GM18505 (cell line): ENCODE measurements at regions not wholly inside any gene's neighbourhood (a gene's known extent, or its start where the extent isn't known, plus 50 kb on each side); places are given as distances from the start of the nearest gene placed in this dataset.
"Not testable (repeated sequence)": the region's sequence is repeated elsewhere in the genome, so short reads cannot be mapped to it uniquely, and the experiment has no call there.

Source experiments
- ATAC-seq: cut with Tn5 transposase; IDR thresholded peaks from one replicate; pipeline ENCODE4 v1.9.1; 2021; ENCODE audit not compliant: unreplicated experiment
- POLR2A ChIP-seq: IDR thresholded peaks from 4 replicates; pipeline ENCODE4 v1.6.1; 2011; ENCODE audit warnings: borderline replicate concordance; ENCODE audit not compliant: insufficient read depth, insufficient read length; ENCODE audit errors: extremely low read depth

GRCh38 chr20:48398506-48399449 is 429.0 kb downstream of the PREX1 start:
- no peak for TF ChIP-seq POLR2A
- no peak for ATAC-seq

- ATAC-seq, result not testable (repeated sequence)
These were observed 430.6 kb downstream of the PREX1 start for GRCh38 chr20:48396981-48397861.

GRCh38 chr20:48395816-48396546 is 431.8 kb downstream of the PREX1 start:
- no peak for ATAC-seq
- TF ChIP-seq POLR2A, result no peak

GRCh38 chr20:48394415-48395081 is 433.3 kb downstream of the PREX1 start:
- TF ChIP-seq POLR2A, result no peak
- ATAC-seq, result no peak

- no peak for ATAC-seq
- no peak for TF ChIP-seq POLR2A
These were observed 434.0 kb downstream of the PREX1 start for GRCh38 chr20:48393737-48394314.

- TF ChIP-seq POLR2A, result no peak
- ATAC-seq, result no peak
These were observed 434.5 kb downstream of the PREX1 start for GRCh38 chr20:48393311-48393685.

- TF ChIP-seq POLR2A, result no peak
- ATAC-seq, result no peak
These were observed 435.1 kb downstream of the PREX1 start for GRCh38 chr20:48392407-48393310.

GRCh38 chr20:48390981-48391380 is 436.8 kb downstream of the PREX1 start:
- TF ChIP-seq POLR2A, result no peak
- no peak for ATAC-seq

- no peak for TF ChIP-seq POLR2A
- no peak for ATAC-seq
These were observed 440.1 kb downstream of the PREX1 start for GRCh38 chr20:48387675-48388074.

GRCh38 chr20:48385527-48385926 is 442.3 kb downstream of the PREX1 start:
- no peak for TF ChIP-seq POLR2A
- ATAC-seq, result no peak

- ATAC-seq, result no peak
These were observed 442.7 kb downstream of the PREX1 start for GRCh38 chr20:48385114-48385513.

More at GRCh38 chr20:48385114-48385513, 442.7 kb downstream of the PREX1 start:
- no peak for TF ChIP-seq POLR2A
